DMS53 (cell line): ENCODE measurements at regions not wholly inside any gene's neighbourhood (a gene's known extent, or its start where the extent isn't known, plus 50 kb on each side); places are given as distances from the start of the nearest gene placed in this dataset.
"Not testable (repeated sequence)": the region's sequence is repeated elsewhere in the genome, so short reads cannot be mapped to it uniquely, and the experiment has no call there.

ENCODE experiments used
- DNase-seq: peaks from one replicate; lab custom pipeline; 2025; lab: John Stamatoyannopoulos, UW

DNA sequence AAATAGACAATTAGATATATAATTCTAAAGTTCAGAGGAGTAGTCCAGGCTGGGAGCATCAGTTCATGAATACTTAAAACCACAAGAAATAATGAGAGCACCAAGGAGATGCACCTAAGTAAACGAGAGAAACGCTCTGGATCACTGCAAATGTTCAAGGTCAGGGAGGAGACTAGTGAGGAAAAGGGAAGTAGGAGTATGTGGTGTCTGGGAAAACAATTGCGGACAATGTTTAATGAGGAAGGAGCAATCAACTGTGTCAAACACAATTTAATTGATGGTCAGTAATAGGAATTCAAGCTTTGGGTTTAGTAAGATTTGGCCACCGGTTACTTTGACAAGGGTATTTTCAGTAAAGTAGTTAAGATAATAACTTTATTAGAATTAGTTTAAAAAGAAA lies 652.2 kb downstream of the DACH1 start:
- DNase-seq, result no peak

DNA sequence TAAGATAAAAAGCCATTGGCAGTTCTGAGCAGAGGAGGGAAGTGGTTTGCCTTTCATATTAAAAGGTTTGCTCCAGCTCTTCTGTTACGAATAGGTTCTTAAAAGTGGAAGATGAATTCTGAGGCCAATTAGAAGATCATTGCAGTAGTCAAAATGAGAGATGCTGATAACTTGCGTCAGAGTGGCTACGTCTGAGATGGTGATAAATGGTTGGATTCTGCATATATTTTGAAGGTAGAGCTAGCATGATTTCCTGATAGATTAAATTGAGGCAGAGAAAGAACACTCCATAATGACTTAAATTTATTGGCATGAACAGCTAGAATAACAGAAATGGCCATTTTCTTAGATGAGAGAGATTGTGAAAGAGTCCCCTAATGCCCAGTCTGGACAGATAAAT lies 652.6 kb downstream of the DACH1 start:
- no peak for DNase-seq

GRCh38 chr13:71213252-71213821 lies 653.7 kb downstream of the DACH1 start:
- no peak for DNase-seq

DNA sequence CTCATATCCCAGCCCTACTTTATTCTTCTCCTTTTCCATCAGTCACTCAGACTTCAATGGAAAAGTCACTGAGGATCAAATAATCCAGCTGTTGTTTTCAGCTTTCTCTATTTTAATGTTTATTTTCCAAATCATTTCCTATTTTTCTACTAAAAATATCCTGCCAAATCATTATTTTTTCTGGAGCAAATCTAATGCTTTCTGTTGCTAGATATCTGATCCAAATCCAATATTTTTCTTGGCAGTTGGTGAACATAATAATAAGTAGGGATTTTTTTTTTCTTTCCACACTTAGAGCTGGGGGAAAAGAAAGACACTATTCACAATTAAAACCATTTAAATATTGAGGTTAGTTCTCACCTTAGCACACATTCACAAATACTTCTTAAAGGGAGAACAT lies 656.1 kb downstream of the DACH1 start:
- DNase-seq, result no peak

GRCh38 chr13:71209217-71209616 lies 657.8 kb downstream of the DACH1 start:
- DNase-seq, result no peak

DNA sequence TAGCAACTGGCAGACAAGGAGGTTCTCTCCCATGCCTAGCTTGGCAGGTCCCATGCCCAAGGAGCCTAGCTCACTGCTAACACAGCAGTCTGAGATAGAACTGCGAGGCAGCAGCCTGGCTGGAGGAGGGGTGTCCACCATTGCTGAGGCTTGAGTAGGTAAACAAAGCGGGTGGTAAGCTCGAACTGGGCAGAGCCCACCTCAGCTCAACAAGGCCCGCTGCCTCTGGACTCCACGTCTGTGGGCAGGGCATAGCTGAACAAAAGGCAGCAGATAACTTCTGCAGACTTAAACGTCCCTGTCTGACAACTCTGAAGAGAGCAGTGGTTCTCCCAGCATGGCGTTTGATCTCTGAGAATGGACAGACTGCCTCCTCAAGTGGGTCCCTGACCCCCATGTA lies 682.4 kb downstream of the DACH1 start:
- DNase-seq, result not testable (repeated sequence)

DNA sequence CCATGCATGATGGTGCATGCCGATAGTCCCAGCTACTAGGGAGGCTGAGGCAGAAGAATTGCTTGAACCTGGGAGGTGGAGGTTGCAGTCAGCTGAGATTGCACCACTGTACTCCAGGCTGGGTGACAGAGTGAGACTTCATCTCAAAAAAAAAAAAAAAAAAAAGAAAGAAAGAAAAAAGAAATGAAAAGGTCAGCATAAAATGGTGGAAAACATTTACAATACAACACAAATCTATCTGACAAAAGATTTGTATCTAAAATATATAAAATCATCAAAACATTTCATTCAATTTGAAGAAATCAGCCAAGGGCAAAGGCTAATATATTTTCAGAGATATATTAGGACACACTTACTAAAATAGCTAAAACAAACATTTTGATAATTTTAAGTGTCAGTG lies 683.7 kb downstream of the DACH1 start:
- not testable (repeated sequence) for DNase-seq

- no peak for DNase-seq
Measured at GRCh38 chr13:71171740-71172139, 695.3 kb downstream of the DACH1 start.

DNA sequence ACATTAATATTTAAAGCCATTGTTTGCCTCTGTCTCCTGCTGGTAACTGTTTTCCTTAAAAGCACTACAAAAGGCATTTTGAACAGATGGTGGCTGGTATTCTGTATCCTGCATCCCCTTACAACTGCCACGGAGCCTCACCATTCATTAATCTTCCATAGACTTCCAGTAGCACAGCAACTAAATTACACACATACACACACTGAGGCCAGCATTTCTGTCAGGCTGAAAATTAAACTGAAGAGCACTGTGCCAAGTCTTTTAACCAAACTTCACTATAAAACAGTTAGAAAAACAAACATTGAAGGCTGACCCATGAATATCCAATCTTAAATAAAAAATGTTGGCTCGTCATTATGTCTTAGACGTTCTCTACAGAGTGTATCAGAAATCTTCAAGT lies 697.8 kb downstream of the DACH1 start:
- no peak for DNase-seq

DNA sequence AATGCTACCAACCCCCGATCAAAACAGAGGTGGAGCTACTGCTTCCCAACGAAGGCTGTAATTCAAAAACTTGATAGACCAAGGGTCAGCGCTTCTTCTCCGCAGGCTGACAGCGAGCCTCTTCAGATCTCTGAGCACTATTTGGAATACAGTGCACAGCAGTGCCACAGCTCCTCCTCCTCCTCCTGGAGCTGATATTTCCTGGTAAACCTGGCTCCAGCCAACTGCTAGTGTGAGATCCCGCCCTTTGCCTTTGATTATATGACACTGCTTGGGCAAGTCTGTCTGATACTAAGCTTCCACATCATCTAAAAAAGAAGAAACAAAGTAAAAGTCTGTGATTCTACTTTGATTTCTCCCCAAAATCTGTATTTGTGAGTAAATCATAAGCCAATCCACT lies 710.5 kb downstream of the DACH1 start:
- no peak for DNase-seq

DNA sequence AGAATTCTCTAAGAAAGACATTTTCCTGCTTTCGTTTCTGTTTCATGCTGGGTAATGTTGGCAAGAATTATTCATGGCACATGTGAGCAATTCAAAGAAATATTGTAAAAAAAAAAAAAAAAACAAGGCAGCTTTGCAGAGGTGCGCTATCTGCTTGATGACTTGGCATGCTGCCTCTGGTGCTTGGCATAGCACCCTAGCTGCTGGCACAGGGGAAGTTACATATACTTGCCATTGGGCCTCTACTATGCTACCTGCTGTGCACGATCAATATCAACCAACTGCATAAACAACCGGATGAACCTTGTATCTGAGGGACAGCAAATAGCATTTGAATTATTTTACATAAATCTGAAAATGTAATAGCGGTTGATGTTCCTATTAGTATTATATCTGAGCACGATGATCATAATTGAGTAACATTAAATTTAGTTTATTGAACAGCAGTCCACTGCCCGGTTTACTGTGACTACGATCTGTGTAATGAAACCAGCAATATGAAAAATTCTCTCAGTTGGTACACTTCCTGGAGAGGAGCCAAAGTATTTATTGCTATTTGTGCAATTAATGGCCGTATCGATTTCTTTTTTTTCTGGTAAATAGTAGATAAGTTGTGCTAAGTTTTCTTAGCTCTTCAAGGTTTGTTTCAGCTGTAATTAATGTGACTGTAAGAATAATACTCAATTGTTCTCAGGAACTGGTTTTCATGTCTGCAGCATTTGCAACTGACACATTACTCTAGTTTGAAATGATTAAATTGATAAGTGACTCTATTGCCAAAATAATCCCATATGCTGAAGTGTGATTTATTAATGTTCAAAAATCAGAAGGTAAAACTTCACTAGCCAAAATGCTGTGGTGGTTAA lies 717.3 kb downstream of the DACH1 start:
- DNase-seq, result no peak

- no peak for DNase-seq
Measured at GRCh38 chr13:71149046-71149445, 718.0 kb downstream of the DACH1 start.

GRCh38 chr13:71148396-71148795 lies 718.6 kb downstream of the DACH1 start:
- DNase-seq, result no peak

DNA sequence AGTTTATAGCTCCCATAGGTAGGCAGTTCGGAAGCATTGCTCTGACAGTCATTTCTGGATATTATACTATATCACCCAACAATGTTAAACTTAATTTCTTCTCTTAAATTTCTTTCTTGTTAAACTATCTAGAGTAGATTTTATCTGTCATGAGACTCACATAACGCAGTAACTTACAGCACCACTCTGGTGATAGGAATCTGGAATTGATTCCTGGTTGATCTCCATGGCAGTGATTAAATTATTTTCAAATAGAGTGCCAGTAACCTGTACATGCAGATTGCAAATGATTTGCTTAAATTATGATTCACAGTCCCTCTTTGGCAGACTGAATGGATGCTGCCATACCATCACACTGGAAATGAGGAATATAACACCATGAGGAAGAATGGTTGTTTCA lies 722.1 kb downstream of the DACH1 start:
- DNase-seq, result no peak

GRCh38 chr13:71137101-71137500 lies 729.9 kb downstream of the DACH1 start:
- DNase-seq, result no peak

GRCh38 chr13:71124230-71124629 lies 742.8 kb downstream of the DACH1 start:
- no peak for DNase-seq

- no peak for DNase-seq
Measured at GRCh38 chr13:71118779-71119364, 748.1 kb downstream of the DACH1 start.

- peak; percentile 5 for DNase-seq
Measured at GRCh38 chr13:71117920-71118319, 749.1 kb downstream of the DACH1 start.

DNA sequence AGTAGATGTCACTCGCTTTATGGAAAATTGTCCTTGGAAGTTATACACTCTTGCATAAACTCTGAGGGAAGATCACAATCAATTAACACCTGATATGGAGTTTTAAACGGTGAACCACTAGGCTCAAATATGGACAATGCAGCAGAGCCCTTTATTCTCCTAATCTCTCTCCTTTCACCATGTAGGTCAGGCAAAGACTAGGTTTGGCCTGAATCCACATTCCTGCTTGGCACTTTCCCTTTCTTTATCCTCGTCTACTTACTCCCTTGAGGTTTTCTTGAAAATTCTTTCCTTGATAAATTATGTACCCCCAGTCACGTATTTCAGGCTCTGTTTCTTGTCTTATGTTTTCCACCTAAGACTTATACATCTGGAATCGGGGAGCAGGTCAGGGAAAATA lies 751.7 kb downstream of the DACH1 start:
- DNase-seq, result no peak

GRCh38 chr13:71096421-71096820 lies 770.6 kb downstream of the DACH1 start:
- DNase-seq, result no peak

- no peak for DNase-seq
Measured at GRCh38 chr13:71090990-71091389, 776.0 kb downstream of the DACH1 start.

- no peak for DNase-seq
Measured at GRCh38 chr13:71089056-71089455, 777.9 kb downstream of the DACH1 start.

- DNase-seq, result no peak
Measured at GRCh38 chr13:71087432-71087831, 779.6 kb downstream of the DACH1 start.
